GM18951 (cell line): ENCODE measurements at regions not wholly inside any gene's neighbourhood (a gene's known extent, or its start where the extent isn't known, plus 50 kb on each side); places are given as distances from the start of the nearest gene placed in this dataset.

ENCODE experiments used
- POLR2A ChIP-seq: IDR thresholded peaks from 4 replicates; pipeline ENCODE4 v1.6.1; 2011; ENCODE audit warnings: mild to moderate bottlenecking; ENCODE audit not compliant: insufficient read length, insufficient read depth; ENCODE audit errors: extremely low read depth
- in situ Hi-C: fragments of 300-500 bp; cut with MboI; formaldehyde crosslinking; loops from one replicate; pipeline ENCODE4 v1.12.0; 2022; ENCODE audit warnings: low sequenced_read_pairs, mixed read lengths, inconsistent platforms; ENCODE audit not compliant: unreplicated experiment

DNA sequence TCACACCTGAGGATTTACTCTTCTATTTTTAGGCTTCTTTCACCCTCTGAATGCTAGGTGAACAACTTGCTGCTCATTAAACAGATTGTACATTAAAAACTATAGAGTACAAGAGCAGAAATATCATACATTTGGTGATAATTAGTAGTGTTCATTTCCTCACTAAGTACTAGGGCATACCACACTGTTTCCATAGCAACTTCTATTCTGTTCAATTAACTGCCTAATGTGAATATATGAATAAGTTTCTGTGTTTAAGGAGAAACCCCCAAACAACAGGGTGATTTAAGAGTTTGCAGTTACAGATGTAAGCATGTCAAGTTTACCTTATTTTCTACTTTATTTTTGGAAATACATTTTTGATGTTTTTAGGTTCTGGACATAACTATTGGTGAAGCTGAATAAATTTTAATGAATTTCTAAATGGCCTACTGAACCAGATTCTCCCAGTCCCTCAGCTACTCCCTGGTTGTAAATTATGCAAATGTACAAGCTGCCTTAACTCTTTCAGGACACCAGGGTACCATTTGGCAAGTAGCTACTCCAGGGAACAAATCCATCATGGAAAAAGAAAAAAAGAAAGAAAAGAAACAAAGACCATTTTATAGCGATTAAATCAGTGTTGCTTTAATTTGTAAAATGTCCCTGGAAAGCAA lies 199.8 kb upstream of the NAV3 start:
- TF ChIP-seq POLR2A, result no peak

DNA sequence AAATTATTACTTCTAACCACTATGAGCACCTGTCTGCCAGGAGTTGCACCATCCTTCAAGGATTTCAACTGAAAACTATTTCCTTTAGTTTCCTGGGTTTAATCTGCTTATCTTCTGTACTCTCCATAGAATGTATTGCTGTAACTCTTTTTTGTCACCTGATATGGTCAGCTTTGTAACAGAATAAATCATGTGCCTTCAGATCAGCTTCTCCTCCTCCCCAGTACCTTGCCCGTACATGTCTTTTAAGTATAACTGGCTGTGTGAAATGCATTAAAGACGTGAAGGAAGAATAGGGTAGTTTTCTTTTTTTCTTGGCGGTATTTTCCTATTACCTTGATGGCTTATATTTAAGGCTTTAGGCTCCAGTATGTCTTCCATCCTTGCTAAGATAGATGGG lies 200.3 kb upstream of the NAV3 start:
- in situ Hi-C loops, result no loop called here
- no peak for TF ChIP-seq POLR2A

More for the DNA sequence above, 199.8 kb upstream of the NAV3 start:
- in situ Hi-C loops, result no loop called here

DNA sequence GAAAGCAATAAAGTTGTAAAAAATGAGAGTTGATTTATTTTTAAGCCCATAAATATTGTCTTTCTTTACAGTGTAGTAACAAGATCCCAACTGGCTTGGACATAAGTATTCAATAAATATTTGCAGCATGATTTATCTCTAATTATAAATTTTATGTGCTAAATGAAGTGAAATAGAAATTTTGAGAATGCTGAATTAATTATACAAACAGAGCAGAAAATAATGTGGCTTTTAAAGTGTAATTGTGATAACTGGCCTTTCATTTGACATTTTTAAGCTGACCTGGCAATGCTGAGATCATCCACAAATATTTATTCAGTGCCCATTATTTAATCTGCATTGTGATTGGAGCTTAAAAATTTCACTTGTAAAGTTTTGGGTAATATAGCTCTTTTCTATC lies 201.6 kb upstream of the NAV3 start:
- in situ Hi-C loops, result no loop called here
- no peak for TF ChIP-seq POLR2A

DNA sequence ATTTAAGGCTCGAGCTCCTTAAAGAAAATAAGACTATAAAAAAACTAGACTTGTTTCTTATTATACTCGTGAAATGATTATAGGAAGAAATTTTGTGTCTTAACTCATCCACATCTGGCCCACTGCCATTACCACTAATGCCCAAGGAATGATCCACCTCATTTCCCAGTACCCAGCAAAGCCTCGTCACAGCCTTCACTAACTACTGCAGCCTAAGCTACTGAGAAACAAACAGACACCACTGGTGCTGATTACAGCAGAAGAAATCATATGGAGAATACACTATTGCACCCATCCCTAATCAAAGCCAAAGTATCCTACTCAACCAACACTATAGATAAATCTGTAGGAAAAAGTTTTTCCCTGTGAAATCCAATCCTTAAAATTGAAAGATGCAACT lies 205.3 kb upstream of the NAV3 start:
- TF ChIP-seq POLR2A, result no peak
- in situ Hi-C loops, result no loop called here

DNA sequence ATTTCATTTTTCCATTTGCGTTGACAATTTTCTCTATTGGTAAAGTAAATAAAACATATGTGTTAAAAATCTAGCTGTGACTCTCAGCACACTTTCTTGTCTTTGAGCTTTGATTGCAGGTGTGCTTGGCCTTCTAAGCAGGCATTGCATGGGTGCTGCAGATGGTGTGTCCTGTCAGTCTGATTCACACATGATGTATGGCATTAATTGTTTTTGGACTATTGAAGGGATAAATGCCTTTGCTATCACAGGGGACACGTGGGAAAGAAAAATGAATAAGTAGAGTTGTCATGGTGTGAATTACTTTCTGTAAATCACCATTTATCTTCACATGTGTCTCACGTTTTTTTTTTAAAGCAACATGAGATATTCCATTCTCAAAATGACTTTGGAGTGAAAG lies 211.3 kb upstream of the NAV3 start:
- in situ Hi-C loops, result no loop called here
- TF ChIP-seq POLR2A, result no peak

DNA sequence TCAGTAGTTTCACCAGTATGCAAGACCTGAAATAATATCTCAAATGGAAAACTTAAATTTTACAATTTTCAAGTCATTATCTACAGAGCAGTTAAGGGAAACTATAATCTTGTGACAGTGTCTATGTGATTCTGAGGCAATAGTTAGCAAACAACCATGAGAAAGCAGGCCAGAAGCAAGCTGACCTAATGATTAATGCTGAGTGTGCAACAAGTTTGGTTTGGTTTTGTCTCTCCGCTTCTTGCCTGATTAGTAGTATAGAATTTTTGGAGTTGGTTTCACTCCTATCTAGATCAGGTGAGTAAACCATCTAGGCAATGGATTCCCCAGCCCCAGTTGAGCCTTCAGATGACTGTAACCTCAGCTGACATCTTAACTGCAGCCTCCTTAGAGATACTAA lies 212.9 kb upstream of the NAV3 start:
- TF ChIP-seq POLR2A, result no peak
- in situ Hi-C loops, result no loop called here

DNA sequence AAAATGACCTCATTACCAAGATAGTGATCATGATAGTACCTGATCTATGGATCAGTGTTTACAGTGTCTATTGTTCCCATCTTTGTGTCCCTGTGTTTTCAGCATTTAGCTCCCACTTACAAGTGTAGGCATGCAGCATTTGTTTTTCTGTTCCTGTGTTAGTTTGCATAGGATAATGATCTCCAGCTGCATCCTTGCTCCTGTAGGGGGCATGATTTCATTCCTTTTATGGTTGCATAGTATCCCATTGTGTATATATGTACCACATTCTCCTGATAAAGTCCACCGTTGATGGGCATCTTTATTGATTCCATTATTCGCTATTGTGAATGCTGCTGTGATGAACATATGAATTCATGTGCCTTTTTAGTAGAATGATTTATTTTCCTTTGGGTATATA lies 215.4 kb upstream of the NAV3 start:
- no peak for TF ChIP-seq POLR2A
- in situ Hi-C loops, result no loop called here

DNA sequence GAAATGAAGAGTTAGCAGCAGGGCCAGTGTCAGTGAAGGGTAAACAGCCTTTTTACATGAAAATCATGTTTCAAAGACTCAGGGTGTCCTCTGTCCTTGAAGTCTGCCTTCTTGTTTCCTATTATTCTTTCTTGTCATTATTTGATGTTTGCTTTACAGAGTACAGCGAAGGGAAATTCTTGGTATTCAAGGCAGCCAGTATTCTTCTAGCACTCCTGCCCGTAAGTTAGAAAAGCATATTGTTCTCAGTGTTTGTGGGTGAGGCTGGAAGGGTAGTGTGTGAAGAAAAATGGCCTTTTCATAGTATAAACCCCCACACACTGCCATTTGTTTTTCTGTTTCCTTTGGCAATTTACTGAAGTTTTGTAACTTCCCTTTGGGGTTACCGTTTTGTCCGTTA lies 217.3 kb upstream of the NAV3 start:
- in situ Hi-C loops, result no loop called here
- TF ChIP-seq POLR2A, result no peak

DNA sequence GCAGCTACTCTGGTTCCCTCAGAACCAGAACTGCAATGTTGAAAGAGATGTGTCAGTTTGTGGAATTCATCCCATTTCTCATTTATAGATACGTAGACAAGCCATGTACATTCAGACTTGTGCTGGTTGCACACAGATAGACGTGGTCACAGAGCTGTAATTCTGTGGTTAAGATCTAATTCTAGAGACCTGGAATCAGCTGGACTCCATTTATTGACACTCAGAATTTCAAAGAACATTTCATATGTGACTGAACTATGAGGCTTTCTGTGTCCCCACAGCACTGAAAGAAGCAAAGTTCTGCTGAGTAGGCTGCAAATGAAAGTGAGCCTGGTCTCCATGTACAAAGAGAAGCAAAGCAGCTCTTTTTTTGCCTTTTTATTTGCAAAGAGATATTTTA lies 220.2 kb upstream of the NAV3 start:
- in situ Hi-C loops, result no loop called here
- no peak for TF ChIP-seq POLR2A

DNA sequence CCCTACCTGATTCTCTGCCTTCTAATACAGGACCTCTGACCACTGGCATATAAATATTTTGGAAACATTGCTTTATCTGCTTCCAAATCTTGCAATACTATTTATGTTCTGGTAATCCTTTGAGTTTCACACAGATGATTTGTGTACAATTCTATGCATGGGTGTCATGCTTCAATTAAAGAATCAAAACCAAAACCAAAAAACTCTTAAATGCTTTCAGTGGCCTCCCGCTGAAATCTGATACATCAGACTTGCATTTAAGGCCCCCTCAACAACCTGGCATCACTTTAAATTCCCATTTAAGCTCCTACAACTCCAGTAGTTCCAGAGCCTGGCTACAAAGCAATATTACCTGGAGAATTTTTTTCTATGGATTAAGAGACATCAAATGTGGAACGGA lies 221.7 kb upstream of the NAV3 start:
- in situ Hi-C loops, result no loop called here
- TF ChIP-seq POLR2A, result no peak

DNA sequence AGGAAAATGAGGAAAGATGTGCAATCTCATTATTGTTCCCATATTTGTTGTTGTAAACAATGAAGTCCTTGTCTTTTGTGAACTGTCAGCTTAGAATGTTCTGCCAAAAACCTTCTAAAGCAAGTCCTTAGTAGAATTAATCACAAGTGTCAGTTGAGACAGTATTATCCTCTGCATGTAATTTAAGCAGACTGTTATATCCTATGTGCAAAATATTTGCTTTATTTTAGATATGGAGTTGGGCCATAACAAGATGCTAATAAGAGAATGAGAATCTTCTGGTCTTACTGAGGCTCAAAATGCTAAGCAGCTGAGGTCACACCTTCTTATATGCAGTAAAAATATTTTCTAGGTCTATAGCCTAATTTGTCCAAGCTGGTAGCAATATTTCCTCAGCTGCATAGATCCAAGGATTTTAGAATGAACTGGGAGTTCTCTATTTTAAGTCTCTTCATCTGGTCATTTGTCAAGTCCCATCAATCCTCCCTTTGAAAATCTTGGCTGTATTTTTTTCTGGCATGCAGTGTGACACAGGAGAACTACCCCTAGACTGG lies 222.3 kb upstream of the NAV3 start:
- in situ Hi-C loops, result no loop called here

DNA sequence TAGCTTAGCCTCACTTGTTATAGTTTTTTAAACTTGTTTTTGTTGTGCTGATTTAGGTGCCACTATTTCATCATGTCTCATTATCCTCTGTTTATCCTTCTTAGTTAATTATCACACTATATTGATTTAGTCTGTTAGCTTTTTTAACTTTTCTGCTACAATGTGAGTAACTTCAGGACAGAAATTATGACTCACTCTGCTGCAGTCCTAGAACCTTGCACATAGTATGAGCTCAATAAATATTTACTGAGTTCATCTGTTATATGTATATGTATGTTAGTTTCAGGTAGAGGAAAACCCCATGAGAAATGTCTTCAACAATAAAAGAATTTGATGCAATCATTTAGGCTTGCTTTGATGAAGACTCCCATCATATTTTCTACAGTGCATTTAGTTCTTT lies 224.3 kb upstream of the NAV3 start:
- in situ Hi-C loops, result no loop called here
- no peak for TF ChIP-seq POLR2A

More for the DNA sequence above, 222.3 kb upstream of the NAV3 start:
- no peak for TF ChIP-seq POLR2A

DNA sequence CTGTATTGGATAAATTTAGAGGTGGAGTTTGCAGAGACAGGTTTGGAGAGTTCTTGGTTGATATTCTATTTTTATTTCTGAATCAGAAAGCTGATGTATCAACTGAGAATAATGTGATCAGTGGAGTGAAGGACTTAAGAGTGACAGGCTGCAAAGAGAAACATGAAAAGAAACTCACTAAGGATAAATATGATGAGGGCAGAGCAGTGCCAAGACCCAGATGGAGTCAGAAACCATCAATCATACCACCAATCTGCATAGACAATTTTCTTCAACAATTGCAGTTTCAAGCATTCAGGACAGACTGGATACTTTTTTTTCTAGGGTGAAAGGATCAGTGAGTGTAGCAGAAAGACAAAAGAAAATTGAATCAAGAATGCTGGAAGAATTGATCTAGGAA lies 226.7 kb upstream of the NAV3 start:
- in situ Hi-C loops, result no loop called here
- TF ChIP-seq POLR2A, result no peak

DNA sequence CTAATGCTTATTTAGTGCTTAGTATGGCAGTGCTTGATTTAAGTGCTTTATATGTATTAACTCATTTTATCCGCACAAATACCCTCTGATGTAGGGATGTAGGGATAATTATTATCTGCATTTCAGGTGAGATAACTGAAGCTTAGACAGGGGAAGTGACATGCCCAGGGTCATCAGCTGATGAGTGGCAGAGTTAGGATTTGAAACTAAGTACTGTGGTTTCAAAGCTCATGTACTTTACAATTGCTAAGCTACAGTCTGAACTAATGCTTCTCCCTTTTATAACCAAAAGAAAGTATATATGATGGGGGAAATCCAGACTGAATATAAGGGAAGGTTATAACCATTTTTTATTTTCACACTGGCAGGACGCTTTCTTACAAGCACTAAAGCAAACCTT lies 229.6 kb upstream of the NAV3 start:
- in situ Hi-C loops, result no loop called here
- TF ChIP-seq POLR2A, result no peak

DNA sequence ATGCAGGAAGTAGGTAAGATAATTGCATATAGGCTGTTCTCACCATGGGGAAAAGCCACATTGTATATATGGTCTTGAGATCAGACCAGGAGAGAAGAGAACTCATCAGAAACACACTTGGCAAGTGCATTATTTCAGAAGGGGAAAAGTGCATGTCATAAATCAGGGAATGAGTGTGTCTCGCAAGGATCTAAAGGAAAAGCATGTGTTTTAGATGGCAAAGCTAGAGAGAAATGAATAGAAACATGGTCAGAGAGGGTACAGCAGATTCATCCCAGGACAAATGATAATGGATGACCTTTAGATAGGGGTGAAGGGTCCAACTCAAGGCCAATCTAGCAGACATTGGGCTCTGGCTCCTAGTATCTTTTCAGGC lies 230.2 kb upstream of the NAV3 start:
- no peak for TF ChIP-seq POLR2A
- in situ Hi-C loops, result no loop called here
